ENCODE measurements at regions not wholly inside any gene's neighbourhood (a gene's known extent, or its start where the extent isn't known, plus 50 kb on each side); places are given as distances from the start of the nearest gene placed in this dataset.
"Not testable (repeated sequence)": the region's sequence is repeated elsewhere in the genome, so short reads cannot be mapped to it uniquely, and the experiment has no call there.

- no peaks in the 10 kb centered on the region for H3K4me1 Mint-ChIP-seq (ENCODE audit: low read depth)
- peaks cover 21% of the 10 kb centered on the region for H3K9me3 Mint-ChIP-seq (ENCODE audit: low read depth)
- no peak for TF ChIP-seq CTCF (IDR thresholded peaks at IDR 0.05)
- peaks cover 6% of the 10 kb centered on the region for H3K36me3 Mint-ChIP-seq (ENCODE audit: low read depth)
- no peak overlapping the region for H3K4me3 Mint-ChIP-seq (ENCODE audit: unreplicated experiment)
- no peak overlapping the region for H3K27ac Mint-ChIP-seq (ENCODE audit: unreplicated experiment)
- no peak for DNase-seq (ENCODE audit: low spot score)
- H3K27me3 Mint-ChIP-seq (ENCODE audit: low read depth), result no peaks in the 10 kb centered on the region
Measured at GRCh38 chr4:124846306-124846705, 133.8 kb upstream of the ANKRD50 start.

GRCh38 chr4:124839786-124840390, 127.4 kb upstream of the ANKRD50 start:
- no peak for DNase-seq (ENCODE audit: low spot score)
- Mint-ChIP-seq H3K36me3 (ENCODE audit: low read depth) (peaks cover 15% of the 10 kb centered on the region), H3K27me3 (ENCODE audit: low read depth) (no peaks in the 10 kb centered on the region), H3K9me3 (ENCODE audit: low read depth) (peaks cover 64% of the 10 kb centered on the region), H3K27ac (ENCODE audit: unreplicated experiment) (no peak overlapping the region), H3K4me3 (ENCODE audit: unreplicated experiment) (no peak overlapping the region), H3K4me1 (ENCODE audit: low read depth) (no peaks in the 10 kb centered on the region)
- no peak for TF ChIP-seq CTCF (IDR thresholded peaks at IDR 0.05)

GRCh38 chr4:124833831-124834505, 121.4 kb upstream of the ANKRD50 start:
- peaks cover 53% of the 10 kb centered on the region for H3K9me3 Mint-ChIP-seq (ENCODE audit: low read depth)

GRCh38 chr4:124828382-124828781, 115.8 kb upstream of the ANKRD50 start:
- Mint-ChIP-seq H3K27ac (ENCODE audit: unreplicated experiment) (no peak overlapping the region), H3K9me3 (ENCODE audit: low read depth) (peaks cover 35% of the 10 kb centered on the region), H3K4me1 (ENCODE audit: low read depth) (peaks cover 4% of the 10 kb centered on the region), H3K36me3 (ENCODE audit: low read depth) (peaks cover 7% of the 10 kb centered on the region), H3K4me3 (ENCODE audit: unreplicated experiment) (no peak overlapping the region), H3K27me3 (ENCODE audit: low read depth) (no peaks in the 10 kb centered on the region)
- no peak for DNase-seq (ENCODE audit: low spot score)
- no peak for TF ChIP-seq CTCF (IDR thresholded peaks at IDR 0.05)

More at GRCh38 chr4:124833831-124834505, 121.4 kb upstream of the ANKRD50 start:
- no peak for TF ChIP-seq CTCF (IDR thresholded peaks at IDR 0.05)
- H3K27ac Mint-ChIP-seq (ENCODE audit: unreplicated experiment), result no peak overlapping the region
- no peak for DNase-seq (ENCODE audit: low spot score)
- H3K4me1 Mint-ChIP-seq (ENCODE audit: low read depth), result peaks cover 4% of the 10 kb centered on the region
- H3K36me3 Mint-ChIP-seq (ENCODE audit: low read depth), result peaks cover 12% of the 10 kb centered on the region
- H3K27me3 Mint-ChIP-seq (ENCODE audit: low read depth), result no peaks in the 10 kb centered on the region
- no peak overlapping the region for H3K4me3 Mint-ChIP-seq (ENCODE audit: unreplicated experiment)

GRCh38 chr4:124817531-124817930, 105.0 kb upstream of the ANKRD50 start:
- no peak for TF ChIP-seq CTCF (IDR thresholded peaks at IDR 0.05)
- Mint-ChIP-seq H3K27me3 (ENCODE audit: low read depth) (no peaks in the 10 kb centered on the region), H3K9me3 (ENCODE audit: low read depth) (peaks cover 18% of the 10 kb centered on the region), H3K4me3 (ENCODE audit: unreplicated experiment) (no peak overlapping the region), H3K4me1 (ENCODE audit: low read depth) (no peaks in the 10 kb centered on the region), H3K27ac (ENCODE audit: unreplicated experiment) (no peak overlapping the region), H3K36me3 (ENCODE audit: low read depth) (no peaks in the 10 kb centered on the region)
- no peak for DNase-seq (ENCODE audit: low spot score)

GRCh38 chr4:124812203-124812602, 99.7 kb upstream of the ANKRD50 start:
- not testable (repeated sequence) for H3K36me3 Mint-ChIP-seq (ENCODE audit: low read depth); H3K4me1 Mint-ChIP-seq (ENCODE audit: low read depth); H3K4me3 Mint-ChIP-seq (ENCODE audit: unreplicated experiment); H3K27me3 Mint-ChIP-seq (ENCODE audit: low read depth); H3K27ac Mint-ChIP-seq (ENCODE audit: unreplicated experiment); DNase-seq (ENCODE audit: low spot score)
- peaks cover 17% of the 10 kb centered on the region for H3K9me3 Mint-ChIP-seq (ENCODE audit: low read depth)
